ENCODE measurements at regions not wholly inside any gene's neighbourhood (a gene's known extent, or its start where the extent isn't known, plus 50 kb on each side); places are given as distances from the start of the nearest gene placed in this dataset.

DNA sequence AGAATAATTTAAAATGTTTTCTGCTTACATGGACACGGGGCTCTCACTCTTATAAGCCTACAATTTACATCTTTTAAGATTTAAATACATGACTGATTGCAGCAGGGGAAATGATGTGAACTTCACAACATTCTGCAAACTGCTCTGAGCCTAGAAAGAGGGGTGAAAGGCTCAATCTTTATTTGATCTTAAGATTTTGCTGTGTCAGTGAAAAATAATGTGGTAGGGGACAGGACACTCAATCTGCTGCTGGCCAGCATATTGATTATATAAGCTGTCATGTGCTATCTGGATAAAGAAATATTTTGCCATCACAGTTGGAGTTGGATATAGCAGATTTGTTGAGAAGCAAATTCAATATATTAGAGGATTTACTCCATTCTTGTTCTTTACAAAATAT, 2210.5 kb downstream of the PCDH7 start:
- TF ChIP-seq GATA3 (IDR thresholded peaks at IDR 0.05; ENCODE audit: low read depth, low read length) (no peak), GATA2 (IDR thresholded peaks at IDR 0.05; ENCODE audit: low read depth, low read length) (no peak)

Data from SH-SY5Y (cell line).